HG02759 (cell line): ENCODE measurements at regions not wholly inside any gene's neighbourhood (a gene's known extent, or its start where the extent isn't known, plus 50 kb on each side); places are given as distances from the start of the nearest gene placed in this dataset.

Experiments
- ATAC-seq: cut with Tn5 transposase; IDR thresholded peaks from one replicate; pipeline ENCODE4 v1.9.1; 2021; ENCODE audit warnings: mild to moderate bottlenecking, moderate library complexity; ENCODE audit not compliant: unreplicated experiment

- ATAC-seq = no peak
Observed at GRCh38 chr2:150627526-150627925, 140.1 kb upstream of the RND3 start.

- ATAC-seq = no peak
Observed at GRCh38 chr2:150626934-150627411, 139.5 kb upstream of the RND3 start.

GRCh38 chr2:150625741-150626140 lies 138.3 kb upstream of the RND3 start:
- ATAC-seq = no peak

GRCh38 chr2:150625303-150625702 lies 137.8 kb upstream of the RND3 start:
- no peak for ATAC-seq

- ATAC-seq = no peak
Observed at GRCh38 chr2:150624001-150624401, 136.5 kb upstream of the RND3 start.

- ATAC-seq = no peak
Observed at GRCh38 chr2:150621526-150622213, 134.2 kb upstream of the RND3 start.

GRCh38 chr2:150620855-150621254 lies 133.4 kb upstream of the RND3 start:
- ATAC-seq = no peak

GRCh38 chr2:150620416-150620815 lies 132.9 kb upstream of the RND3 start:
- ATAC-seq = no peak

GRCh38 chr2:150619607-150620330 lies 132.3 kb upstream of the RND3 start:
- ATAC-seq = no peak

- no peak for ATAC-seq
Observed at GRCh38 chr2:150618245-150618895, 130.9 kb upstream of the RND3 start.

- ATAC-seq = no peak
Observed at GRCh38 chr2:150617351-150617978, 130.0 kb upstream of the RND3 start.

GRCh38 chr2:150612957-150613710 lies 125.7 kb upstream of the RND3 start:
- no peak for ATAC-seq

- no peak for ATAC-seq
Observed at GRCh38 chr2:150610670-150611279, 123.3 kb upstream of the RND3 start.

- ATAC-seq = no peak
Observed at GRCh38 chr2:150609831-150610582, 122.5 kb upstream of the RND3 start.

GRCh38 chr2:150608341-150608740 lies 120.9 kb upstream of the RND3 start:
- ATAC-seq = no peak

- ATAC-seq = no peak
Observed at GRCh38 chr2:150607390-150607811, 119.9 kb upstream of the RND3 start.

- ATAC-seq = no peak
Observed at GRCh38 chr2:150606380-150607060, 119.1 kb upstream of the RND3 start.

- no peak for ATAC-seq
Observed at GRCh38 chr2:150605664-150606063, 118.2 kb upstream of the RND3 start.
